ENCODE measurements at regions not wholly inside any gene's neighbourhood (a gene's known extent, or its start where the extent isn't known, plus 50 kb on each side); places are given as distances from the start of the nearest gene placed in this dataset.

DNA sequence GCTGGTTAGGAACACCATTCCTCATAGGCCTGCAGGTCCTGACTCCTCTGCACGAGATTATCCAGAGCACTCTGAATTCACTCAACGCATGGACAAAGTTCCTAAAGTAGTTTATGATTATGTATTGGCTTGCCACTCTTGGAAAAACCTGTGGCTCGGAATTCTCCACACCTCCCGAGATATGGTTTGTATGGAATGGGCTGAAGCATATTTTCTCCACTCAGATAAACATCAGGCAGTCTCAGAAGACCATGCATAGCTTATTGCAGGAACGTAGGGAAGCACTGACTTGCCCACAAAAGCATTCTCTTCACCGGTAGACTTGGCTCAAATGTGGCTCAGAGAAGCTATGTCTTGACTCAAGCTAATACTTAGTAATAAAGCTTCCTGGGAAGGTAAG lies 338.6 kb upstream of the NFE2L3 start:
- H3K27ac ChIP-seq (ENCODE audit: low read length) = no peak overlapping the region
- no peaks in the 10 kb centered on the region for H3K4me1 ChIP-seq (ENCODE audit: control insufficient read depth in 1 of 2, extremely low read depth in 1 of 2, insufficient read depth in 2 of 2, low read length in 2 of 2)
- CTCF ChIA-PET = no interaction called here
- H3K9me3 Mint-ChIP-seq = peaks cover 0 to 4% (median 0%) of the 10 kb centered on the region in 3 donors
- no peaks in the 10 kb centered on the region for H3K4me1 Mint-ChIP-seq
- H3K27me3 ChIP-seq (replicated peaks in 1 of 2; ENCODE audit: control insufficient read depth in 2 of 2, extremely low read depth in 1 of 2, insufficient read depth in 2 of 2, low read length in 1 of 2) = peaks cover 0 to 5% of the 10 kb centered on the region in 2 experiments
- H3K36me3 ChIP-seq (ENCODE audit: control insufficient read depth in 2 of 2, extremely low read depth in 1 of 2, insufficient read depth in 1 of 2, low read length in 1 of 2) = no peaks in the 10 kb centered on the region
- ATAC-seq (replicated peaks in 1 of 4) (no peak), DNase-seq (no peak)
- POLR2A ChIA-PET = interaction anchor here in 1 of 2 donors (0.6 kb wide), 1 partner anchor 14 kb away, joined by 3 read pairs; no protein-coding TSS in a partner anchor
- peaks cover 26 to 43% of the 10 kb centered on the region in 2 donors for H3K27me3 Mint-ChIP-seq
- 67% methylated on average over 1 of the region's 6 CpGs for WGBS (ENCODE audit: insufficient coverage)
- H3K4me3 ChIP-seq (ENCODE audit: control insufficient read depth in 1 of 2, extremely low read depth in 1 of 2, low read length in 1 of 2) = no peak overlapping the region
- H3K27ac Mint-ChIP-seq = no peak overlapping the region
- no peaks in the 10 kb centered on the region for H3K36me3 Mint-ChIP-seq
- H3K4me3 Mint-ChIP-seq = no peak overlapping the region
- no peaks in the 10 kb centered on the region for H3K9me3 ChIP-seq

DNA sequence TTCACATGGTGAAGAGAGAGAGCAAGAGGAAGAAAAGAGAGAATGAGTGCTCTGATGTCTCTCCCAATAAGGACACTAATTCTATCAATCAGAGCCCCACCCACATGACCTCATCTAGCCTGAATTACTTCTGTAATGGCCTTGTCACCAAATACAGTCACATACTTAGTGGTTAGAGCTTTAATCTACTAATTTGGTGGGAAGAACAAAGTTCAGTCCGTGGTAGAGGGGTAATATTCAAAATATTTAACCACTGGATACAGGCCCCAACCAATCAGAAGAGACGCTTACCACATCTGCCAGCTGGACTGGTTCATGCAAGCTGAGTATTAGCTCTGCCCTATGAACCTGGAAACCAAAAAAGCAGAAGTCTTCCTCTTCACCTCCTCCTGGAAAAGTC lies 336.3 kb upstream of the NFE2L3 start:
- H3K4me3 Mint-ChIP-seq = no peak overlapping the region
- no peak overlapping the region for H3K27ac Mint-ChIP-seq
- Histone ChIP-seq H3K9me3 (no peaks in the 10 kb centered on the region), H3K36me3 (ENCODE audit: control insufficient read depth in 2 of 2, extremely low read depth in 1 of 2, insufficient read depth in 1 of 2, low read length in 1 of 2) (no peaks in the 10 kb centered on the region), H3K4me3 (ENCODE audit: control insufficient read depth in 1 of 2, extremely low read depth in 1 of 2, low read length in 1 of 2) (no peak overlapping the region), H3K27me3 (replicated peaks in 1 of 2; ENCODE audit: control insufficient read depth in 2 of 2, extremely low read depth in 1 of 2, insufficient read depth in 2 of 2, low read length in 1 of 2) (peaks cover 0 to 5% of the 10 kb centered on the region in 2 experiments), H3K4me1 (ENCODE audit: control insufficient read depth in 1 of 2, extremely low read depth in 1 of 2, insufficient read depth in 2 of 2, low read length in 2 of 2) (no peaks in the 10 kb centered on the region), H3K27ac (ENCODE audit: low read length) (no peak overlapping the region)
- WGBS (ENCODE audit: insufficient coverage) = no CpG with 5 or more reads among the region's 2 CpGs
- peaks cover 36 to 46% of the 10 kb centered on the region in 2 donors for H3K27me3 Mint-ChIP-seq
- peaks cover 0 to 4% (median 0%) of the 10 kb centered on the region in 3 donors for H3K9me3 Mint-ChIP-seq
- ATAC-seq (replicated peaks in 1 of 4) (no peak), DNase-seq (no peak)
- ChIA-PET POLR2A (no interaction called here), CTCF (interaction anchor here in 1 of 2 donors (0.7 kb wide), 1 partner anchor 228 kb away, joined by 7 read pairs; no protein-coding TSS in a partner anchor)
- H3K36me3 Mint-ChIP-seq = no peaks in the 10 kb centered on the region
- no peaks in the 10 kb centered on the region for H3K4me1 Mint-ChIP-seq

DNA sequence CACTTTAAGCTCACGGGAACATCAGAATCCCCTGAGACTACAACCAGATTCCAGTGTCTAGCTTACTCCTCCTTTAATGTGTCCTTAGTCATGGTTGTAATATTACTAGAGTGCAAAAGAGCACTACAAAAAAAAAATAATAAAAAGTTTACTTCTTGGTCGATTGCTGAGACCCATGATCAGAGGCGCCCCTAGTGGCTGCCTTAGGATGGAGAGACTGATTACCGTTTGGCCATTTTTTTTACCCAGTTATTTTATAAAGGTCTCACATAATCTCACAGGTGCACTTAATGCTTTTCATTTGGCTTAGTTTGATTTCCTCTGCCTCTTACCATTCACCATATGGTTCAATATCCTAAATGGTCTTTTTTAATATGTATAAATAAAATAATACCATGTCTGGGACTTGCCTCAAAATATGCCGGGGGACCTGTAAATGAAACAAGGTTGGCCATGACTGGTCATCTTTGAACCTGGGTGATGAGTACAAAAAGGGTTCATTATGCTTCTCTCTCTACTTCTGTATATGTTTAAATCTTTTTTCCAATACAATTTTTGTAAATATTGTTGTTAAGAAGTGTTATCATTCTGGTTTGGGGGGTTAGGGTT lies 331.5 kb upstream of the NFE2L3 start:
- POLR2A ChIA-PET = no interaction called here

DNA sequence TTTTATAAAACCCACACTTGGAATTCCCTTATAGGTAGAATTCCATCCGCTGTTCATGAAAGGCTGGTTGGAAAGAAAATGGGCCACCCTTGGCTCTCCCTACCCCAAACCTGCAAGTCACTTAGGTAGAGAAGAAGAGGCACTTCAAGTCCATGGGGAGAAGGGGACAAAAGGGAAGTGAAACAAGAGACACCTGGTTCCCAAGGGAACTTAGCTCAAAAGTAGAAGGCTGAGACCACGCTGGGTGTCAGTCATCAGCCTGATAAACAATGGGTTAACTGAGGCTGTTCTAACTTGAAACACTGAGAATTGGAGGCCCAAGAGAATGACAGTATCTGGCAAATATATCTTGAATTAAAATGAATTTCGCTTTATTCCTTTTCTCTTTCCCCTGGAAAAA lies 330.8 kb upstream of the NFE2L3 start:
- H3K4me1 ChIP-seq (ENCODE audit: control insufficient read depth in 1 of 2, extremely low read depth in 1 of 2, insufficient read depth in 2 of 2, low read length in 2 of 2) = no peaks in the 10 kb centered on the region
- no peaks in the 10 kb centered on the region for H3K4me1 Mint-ChIP-seq
- H3K4me3 Mint-ChIP-seq = no peak overlapping the region
- ATAC-seq (replicated peaks in 1 of 4) (no peak), DNase-seq (no peak)
- no peak overlapping the region for H3K27ac Mint-ChIP-seq
- H3K36me3 Mint-ChIP-seq = no peaks in the 10 kb centered on the region
- POLR2A ChIA-PET = no interaction called here
- no peak overlapping the region for H3K27ac ChIP-seq (ENCODE audit: low read length)
- CTCF ChIA-PET = no interaction called here
- no peaks in the 10 kb centered on the region for H3K9me3 ChIP-seq
- peaks cover 0 to 6% of the 10 kb centered on the region in 2 experiments for H3K27me3 ChIP-seq (replicated peaks in 1 of 2; ENCODE audit: control insufficient read depth in 2 of 2, extremely low read depth in 1 of 2, insufficient read depth in 2 of 2, low read length in 1 of 2)
- no peaks in the 10 kb centered on the region for H3K36me3 ChIP-seq (ENCODE audit: control insufficient read depth in 2 of 2, extremely low read depth in 1 of 2, insufficient read depth in 1 of 2, low read length in 1 of 2)
- H3K27me3 Mint-ChIP-seq = peaks cover 48 to 60% of the 10 kb centered on the region in 2 donors
- H3K9me3 Mint-ChIP-seq = peaks cover 0 to 4% (median 0%) of the 10 kb centered on the region in 3 donors
- no CpG with 5 or more reads among the region's 3 CpGs for WGBS (ENCODE audit: insufficient coverage)
- no peak overlapping the region for H3K4me3 ChIP-seq (ENCODE audit: control insufficient read depth in 1 of 2, extremely low read depth in 1 of 2, low read length in 1 of 2)

More for the DNA sequence above, 331.5 kb upstream of the NFE2L3 start:
- Histone ChIP-seq H3K9me3 (no peaks in the 10 kb centered on the region), H3K27ac (ENCODE audit: low read length) (no peak overlapping the region), H3K36me3 (ENCODE audit: control insufficient read depth in 2 of 2, extremely low read depth in 1 of 2, insufficient read depth in 1 of 2, low read length in 1 of 2) (no peaks in the 10 kb centered on the region), H3K4me3 (ENCODE audit: control insufficient read depth in 1 of 2, extremely low read depth in 1 of 2, low read length in 1 of 2) (no peak overlapping the region), H3K27me3 (replicated peaks in 1 of 2; ENCODE audit: control insufficient read depth in 2 of 2, extremely low read depth in 1 of 2, insufficient read depth in 2 of 2, low read length in 1 of 2) (peaks cover 0 to 10% of the 10 kb centered on the region in 2 experiments), H3K4me1 (ENCODE audit: control insufficient read depth in 1 of 2, extremely low read depth in 1 of 2, insufficient read depth in 2 of 2, low read length in 2 of 2) (no peaks in the 10 kb centered on the region)
- Mint-ChIP-seq H3K36me3 (no peaks in the 10 kb centered on the region), H3K9me3 (peaks cover 0 to 4% (median 0%) of the 10 kb centered on the region in 3 donors), H3K4me1 (no peaks in the 10 kb centered on the region), H3K27ac (no peak overlapping the region), H3K27me3 (peaks cover 50 to 59% of the 10 kb centered on the region in 2 donors), H3K4me3 (no peak overlapping the region)
- DNase-seq = no peak
- no CpG with 5 or more reads among the region's 5 CpGs for WGBS (ENCODE audit: insufficient coverage)
- no peak for ATAC-seq (replicated peaks in 1 of 4)
- CTCF ChIA-PET = no interaction called here

DNA sequence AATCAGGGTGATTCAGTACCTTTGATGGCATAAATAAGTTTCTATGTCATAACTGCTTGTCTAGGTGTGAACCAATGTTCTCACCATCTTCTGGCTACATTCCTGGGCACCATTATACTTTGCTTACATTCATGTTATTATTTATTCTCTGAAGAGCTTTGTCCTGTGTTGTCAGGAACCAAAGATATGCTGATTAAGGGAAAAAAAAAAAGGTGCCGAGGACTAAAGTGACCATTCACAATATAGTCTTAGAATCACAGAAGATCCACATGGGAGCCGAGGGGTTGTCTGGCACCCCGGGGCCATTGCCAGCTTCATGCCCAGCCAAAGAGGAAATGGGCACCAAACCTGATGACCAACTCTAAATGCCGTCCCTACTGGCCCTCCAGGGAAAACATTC lies 329.2 kb upstream of the NFE2L3 start:
- Mint-ChIP-seq H3K27me3 (peaks cover 48% of the 10 kb centered on the region in 2 donors), H3K36me3 (no peaks in the 10 kb centered on the region), H3K27ac (no peak overlapping the region), H3K4me3 (no peak overlapping the region), H3K4me1 (no peaks in the 10 kb centered on the region), H3K9me3 (no peaks in the 10 kb centered on the region)
- Histone ChIP-seq H3K9me3 (no peaks in the 10 kb centered on the region), H3K36me3 (ENCODE audit: control insufficient read depth in 2 of 2, extremely low read depth in 1 of 2, insufficient read depth in 1 of 2, low read length in 1 of 2) (no peaks in the 10 kb centered on the region), H3K27ac (ENCODE audit: low read length) (no peak overlapping the region), H3K4me1 (ENCODE audit: control insufficient read depth in 1 of 2, extremely low read depth in 1 of 2, insufficient read depth in 2 of 2, low read length in 2 of 2) (no peaks in the 10 kb centered on the region), H3K4me3 (ENCODE audit: control insufficient read depth in 1 of 2, extremely low read depth in 1 of 2, low read length in 1 of 2) (no peak overlapping the region), H3K27me3 (replicated peaks in 1 of 2; ENCODE audit: control insufficient read depth in 2 of 2, extremely low read depth in 1 of 2, insufficient read depth in 2 of 2, low read length in 1 of 2) (peaks cover 0 to 6% of the 10 kb centered on the region in 2 experiments)
- ChIA-PET CTCF (no interaction called here), POLR2A (no interaction called here)
- no peak for DNase-seq
- no peak for ATAC-seq (replicated peaks in 1 of 4)
- whole genome bisulfite sequencing (ENCODE audit: insufficient coverage) = 90% methylated on average over 2 of the region's 4 CpGs

DNA sequence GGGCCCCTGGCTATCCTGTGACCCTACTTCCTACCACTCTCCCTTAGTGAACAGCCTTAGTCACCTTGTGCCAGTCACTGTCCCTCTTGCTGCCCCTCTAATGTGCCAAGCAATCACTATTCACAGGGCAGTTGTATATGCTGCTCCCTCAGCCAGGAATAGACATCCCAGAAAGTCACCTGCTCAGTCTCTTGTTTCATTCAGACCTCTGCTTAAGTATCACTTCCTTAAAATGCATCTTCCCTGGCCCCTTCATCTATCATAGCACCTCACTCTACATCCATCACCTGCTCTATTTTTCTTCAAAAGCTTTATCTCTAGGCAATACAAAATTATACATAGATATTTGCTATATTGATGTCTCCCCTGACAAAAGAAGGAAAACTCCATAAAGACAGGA lies 328.4 kb upstream of the NFE2L3 start:
- no peaks in the 10 kb centered on the region for H3K36me3 Mint-ChIP-seq
- no peak for ATAC-seq (replicated peaks in 1 of 4)
- no peaks in the 10 kb centered on the region for H3K36me3 ChIP-seq (ENCODE audit: control insufficient read depth in 2 of 2, extremely low read depth in 1 of 2, insufficient read depth in 1 of 2, low read length in 1 of 2)

DNA sequence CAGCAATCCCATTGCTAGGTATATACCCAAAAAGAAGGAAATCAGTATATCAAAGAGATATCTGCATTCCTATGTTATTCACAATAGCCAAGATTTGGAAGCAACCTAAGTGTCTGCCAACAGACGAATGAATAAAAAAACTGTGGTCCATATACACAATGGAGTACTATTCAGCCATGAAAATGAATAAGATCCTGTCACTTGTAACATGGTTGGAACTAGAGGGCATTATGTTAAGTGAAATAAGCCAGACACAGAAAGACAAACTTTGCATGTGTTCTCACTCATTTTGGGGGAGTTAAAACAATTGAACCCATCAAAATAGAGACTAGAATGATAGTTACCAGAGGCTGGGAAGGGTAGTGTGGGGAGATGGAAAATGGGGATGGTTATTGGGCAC lies 323.5 kb upstream of the NFE2L3 start:
- Mint-ChIP-seq H3K27ac (no peak overlapping the region), H3K27me3 (peaks cover 22 to 36% of the 10 kb centered on the region in 2 donors), H3K4me3 (no peak overlapping the region), H3K9me3 (no peaks in the 10 kb centered on the region), H3K36me3 (no peaks in the 10 kb centered on the region), H3K4me1 (no peaks in the 10 kb centered on the region)
- ChIA-PET POLR2A (no interaction called here), CTCF (no interaction called here)
- Histone ChIP-seq H3K36me3 (ENCODE audit: control insufficient read depth in 2 of 2, extremely low read depth in 1 of 2, insufficient read depth in 1 of 2, low read length in 1 of 2) (no peaks in the 10 kb centered on the region), H3K27ac (ENCODE audit: low read length) (no peak overlapping the region), H3K4me3 (ENCODE audit: control insufficient read depth in 1 of 2, extremely low read depth in 1 of 2, low read length in 1 of 2) (no peak overlapping the region), H3K4me1 (ENCODE audit: control insufficient read depth in 1 of 2, extremely low read depth in 1 of 2, insufficient read depth in 2 of 2, low read length in 2 of 2) (no peaks in the 10 kb centered on the region), H3K27me3 (replicated peaks in 1 of 2; ENCODE audit: control insufficient read depth in 2 of 2, extremely low read depth in 1 of 2, insufficient read depth in 2 of 2, low read length in 1 of 2) (peaks cover 0 to 3% of the 10 kb centered on the region in 2 experiments), H3K9me3 (no peaks in the 10 kb centered on the region)
- DNase-seq (no peak), ATAC-seq (replicated peaks in 1 of 4) (no peak)
- no CpG with 5 or more reads among the region's 1 CpG for WGBS (ENCODE audit: insufficient coverage)

More for the DNA sequence above, 328.4 kb upstream of the NFE2L3 start:
- Histone ChIP-seq H3K4me1 (ENCODE audit: control insufficient read depth in 1 of 2, extremely low read depth in 1 of 2, insufficient read depth in 2 of 2, low read length in 2 of 2) (no peaks in the 10 kb centered on the region), H3K4me3 (ENCODE audit: control insufficient read depth in 1 of 2, extremely low read depth in 1 of 2, low read length in 1 of 2) (no peak overlapping the region), H3K27ac (ENCODE audit: low read length) (no peak overlapping the region), H3K27me3 (replicated peaks in 1 of 2; ENCODE audit: control insufficient read depth in 2 of 2, extremely low read depth in 1 of 2, insufficient read depth in 2 of 2, low read length in 1 of 2) (peaks cover 0 to 6% of the 10 kb centered on the region in 2 experiments), H3K9me3 (no peaks in the 10 kb centered on the region)
- CTCF ChIA-PET = no interaction called here
- POLR2A ChIA-PET = no interaction called here
- no peaks in the 10 kb centered on the region for H3K4me1 Mint-ChIP-seq
- no peak for DNase-seq
- H3K27ac Mint-ChIP-seq = no peak overlapping the region
- no peaks in the 10 kb centered on the region for H3K9me3 Mint-ChIP-seq
- H3K4me3 Mint-ChIP-seq = no peak overlapping the region
- H3K27me3 Mint-ChIP-seq = peaks cover 48 to 50% of the 10 kb centered on the region in 2 donors
